HUES6 (cell line): ENCODE measurements at regions not wholly inside any gene's neighbourhood (a gene's known extent, or its start where the extent isn't known, plus 50 kb on each side); places are given as distances from the start of the nearest gene placed in this dataset.
"Not testable (repeated sequence)": the region's sequence is repeated elsewhere in the genome, so short reads cannot be mapped to it uniquely, and the experiment has no call there.

Source experiments
- H3K27ac ChIP-seq: 2 replicates; pipeline ENCODE4 v1.7.0; 2013; ENCODE audit warnings: low read depth, mild to moderate bottlenecking, low read length, inconsistent platforms
- H3K27me3 ChIP-seq: 2 replicates; pipeline ENCODE4 v1.6.1; 2013; ENCODE audit warnings: low read length; ENCODE audit not compliant: control insufficient read depth, insufficient read depth
- H3K36me3 ChIP-seq: 2 replicates; pipeline ENCODE4 v1.6.1; 2013; ENCODE audit warnings: low read length; ENCODE audit not compliant: control insufficient read depth, insufficient read depth
- H3K4me1 ChIP-seq: 2 replicates; pipeline ENCODE4 v1.6.1; 2013; ENCODE audit warnings: low read length; ENCODE audit not compliant: control insufficient read depth, insufficient read depth
- H3K4me3 ChIP-seq: 2 replicates; pipeline ENCODE4 v1.5.1; 2013; ENCODE audit warnings: low read depth, low read length
- H3K9ac ChIP-seq: one replicate; pipeline ENCODE4 v1.6.1; 2013; ENCODE audit warnings: mild to moderate bottlenecking, low read length
- H3K9me3 ChIP-seq: 2 replicates; pipeline ENCODE4 v1.6.1; 2013; ENCODE audit warnings: low read depth, low read length; ENCODE audit not compliant: control insufficient read depth, insufficient read depth

DNA sequence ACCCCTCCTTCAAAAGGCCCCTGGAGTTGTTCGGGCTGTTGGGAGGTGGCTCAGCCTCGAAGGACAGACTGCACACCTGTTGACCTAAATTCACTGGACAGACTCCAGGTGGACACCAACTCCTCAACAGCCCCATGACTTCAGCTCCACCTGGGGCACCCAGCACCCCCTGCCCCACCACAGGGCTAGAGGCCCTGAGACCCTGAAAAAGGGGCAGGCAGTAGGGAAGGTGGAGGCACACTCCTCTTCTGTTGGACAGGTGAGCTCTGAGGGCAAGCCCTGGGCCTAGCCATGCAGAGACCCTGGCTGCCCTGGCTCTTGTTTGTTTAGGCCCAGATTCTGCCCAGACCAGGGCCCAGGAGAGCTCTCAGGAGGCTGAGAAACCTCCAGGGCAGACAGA is 409.7 kb upstream of the CAMK1G start:
- H3K9me3 ChIP-seq = peaks cover 17% of the 10 kb centered on the region; the same call in 1 of the 2 replicates
- not testable (repeated sequence) for H3K9ac ChIP-seq, H3K4me3 ChIP-seq, H3K4me1 ChIP-seq, H3K27ac ChIP-seq, H3K27me3 ChIP-seq, H3K36me3 ChIP-seq

DNA sequence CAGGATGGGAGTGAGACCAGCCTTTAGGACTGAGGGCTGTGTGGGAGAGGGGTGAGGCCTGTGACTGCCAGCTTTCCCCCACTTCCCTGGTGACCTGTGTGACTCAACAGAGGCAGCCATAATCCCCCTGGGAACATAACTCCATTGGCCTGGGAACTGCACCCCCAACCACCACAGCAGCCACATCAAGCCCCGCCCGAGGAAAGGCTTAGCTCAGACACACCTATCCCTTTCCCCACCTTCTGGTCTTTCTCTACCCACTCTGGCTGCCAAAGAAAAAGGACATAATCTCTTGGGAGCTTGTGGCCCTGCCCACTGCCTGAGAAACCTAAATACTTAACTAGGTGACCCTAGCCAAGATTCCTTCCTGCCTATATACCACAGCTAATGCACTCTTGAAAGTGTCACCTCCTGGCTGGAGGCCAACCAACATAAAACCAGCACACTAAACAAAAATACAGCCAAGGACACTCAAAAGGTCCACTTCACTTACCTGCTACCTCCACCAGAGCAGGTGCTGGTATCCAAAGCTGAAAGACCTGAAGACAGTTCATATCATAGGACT is 406.6 kb upstream of the CAMK1G start:
- Histone ChIP-seq H3K9ac (no peak overlapping the region), H3K27me3 (no peaks in the 10 kb centered on the region), H3K27ac (no peak overlapping the region), H3K9me3 (peaks cover 20% of the 10 kb centered on the region; the same call in 1 of the 2 replicates), H3K4me1 (no peaks in the 10 kb centered on the region), H3K36me3 (no peaks in the 10 kb centered on the region), H3K4me3 (no peak overlapping the region)

DNA sequence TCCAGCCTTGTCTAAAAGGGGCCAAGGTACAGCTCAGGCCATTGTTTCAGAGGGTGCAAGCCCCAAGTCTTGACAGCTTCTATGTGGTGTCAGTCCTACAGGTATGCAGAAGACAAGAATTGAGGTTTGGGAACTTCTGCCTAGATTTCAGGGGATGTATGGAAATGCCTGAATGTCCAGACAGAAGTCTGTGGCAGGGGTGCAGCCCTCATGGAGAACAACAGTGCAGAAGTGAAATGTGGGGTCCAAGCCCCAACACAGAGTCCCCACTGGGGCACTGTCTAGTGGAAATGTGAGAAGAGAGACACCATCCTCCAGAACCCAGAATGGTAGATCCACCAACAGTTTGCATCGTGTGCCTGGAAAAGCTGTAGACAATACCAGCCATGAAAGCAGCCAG is 400.3 kb upstream of the CAMK1G start:
- Histone ChIP-seq H3K4me1 (no peaks in the 10 kb centered on the region), H3K36me3 (no peaks in the 10 kb centered on the region), H3K9me3 (peaks cover 28% of the 10 kb centered on the region), H3K27ac (no peak overlapping the region), H3K4me3 (no peak overlapping the region), H3K27me3 (no peaks in the 10 kb centered on the region), H3K9ac (no peak overlapping the region)

DNA sequence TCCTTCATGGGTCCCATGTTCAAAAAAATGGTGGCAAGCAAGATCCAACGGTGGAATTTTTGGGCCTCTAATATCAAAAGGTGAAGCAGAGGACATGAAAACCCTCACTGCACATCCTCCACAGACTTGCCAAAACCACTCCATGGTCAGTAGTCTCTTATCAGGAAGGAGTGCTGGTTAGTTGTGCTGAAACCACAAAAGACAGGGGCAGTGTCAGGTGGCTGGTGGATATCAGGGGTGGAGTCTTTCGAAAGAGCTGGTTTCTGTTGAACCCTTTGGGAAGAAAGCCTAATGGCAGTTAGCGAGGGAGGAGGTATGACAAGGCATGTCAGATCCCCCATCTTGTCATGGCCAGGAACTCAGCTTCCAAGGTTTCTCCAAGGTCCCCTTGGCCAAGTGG is 395.9 kb upstream of the CAMK1G start:
- Histone ChIP-seq H3K36me3 (no peaks in the 10 kb centered on the region), H3K27me3 (no peaks in the 10 kb centered on the region), H3K4me1 (peaks cover 12% of the 10 kb centered on the region), H3K9ac (no peak overlapping the region), H3K27ac (no peak overlapping the region), H3K4me3 (no peak overlapping the region), H3K9me3 (peaks cover 19% of the 10 kb centered on the region)

DNA sequence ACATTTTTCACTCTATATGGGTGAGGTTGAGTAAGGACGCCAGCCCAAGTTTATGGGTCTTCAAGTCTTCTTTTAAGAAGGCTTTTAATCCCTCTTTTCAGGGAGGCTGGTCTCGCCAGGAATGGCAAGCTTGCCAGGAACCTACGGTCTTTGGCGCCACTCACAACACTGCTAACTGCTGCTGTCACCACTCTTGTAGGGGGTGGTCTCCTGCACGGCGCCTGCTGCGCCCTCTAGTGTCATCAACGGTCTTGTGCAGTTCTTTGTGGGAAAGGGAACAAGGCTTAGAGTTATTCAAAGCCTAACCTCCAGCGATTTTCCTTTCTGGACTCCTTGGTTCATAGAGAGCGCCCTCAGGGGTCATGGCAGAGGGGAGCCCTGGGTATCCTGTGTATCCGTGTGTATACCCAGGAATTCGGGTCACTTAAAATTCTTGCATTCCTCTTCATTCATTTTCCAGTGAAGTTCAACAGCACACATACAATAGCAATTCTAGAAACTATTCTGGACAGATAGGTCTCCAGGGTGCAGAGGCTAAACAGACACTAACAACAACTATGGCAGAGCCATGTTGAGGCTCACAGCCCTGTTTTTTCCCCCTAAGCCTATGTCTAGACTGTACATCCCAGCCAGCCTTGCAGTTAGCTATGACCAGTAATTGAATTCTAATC is 392.8 kb upstream of the CAMK1G start:
- no peaks in the 10 kb centered on the region for H3K36me3 ChIP-seq
- no peak overlapping the region for H3K4me3 ChIP-seq
- no peak overlapping the region for H3K9ac ChIP-seq
- no peak overlapping the region for H3K27ac ChIP-seq
- H3K9me3 ChIP-seq = peaks cover 12% of the 10 kb centered on the region
- no peaks in the 10 kb centered on the region for H3K27me3 ChIP-seq
- H3K4me1 ChIP-seq = peaks cover 18% of the 10 kb centered on the region

DNA sequence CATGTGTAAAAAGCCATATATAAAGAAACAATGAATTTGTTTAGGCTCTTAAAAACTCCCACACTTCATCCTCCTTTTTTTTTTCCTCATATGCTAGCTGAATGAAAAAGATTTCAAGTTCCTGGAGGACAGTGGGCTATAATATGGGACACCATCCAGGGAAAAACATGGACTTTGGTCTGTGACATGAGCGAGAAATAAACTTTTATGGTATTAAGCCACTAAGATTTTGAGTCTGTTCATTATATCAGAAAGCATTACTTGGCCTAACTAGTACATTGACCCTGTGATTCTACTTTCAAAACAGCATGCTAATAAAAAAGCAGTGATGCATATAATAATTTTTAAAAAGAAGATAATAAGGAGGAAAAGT is 392.3 kb upstream of the CAMK1G start:
- Histone ChIP-seq H3K27me3 (no peaks in the 10 kb centered on the region), H3K27ac (no peak overlapping the region), H3K9ac (no peak overlapping the region), H3K4me1 (peaks cover 18% of the 10 kb centered on the region), H3K4me3 (no peak overlapping the region), H3K9me3 (peaks cover 17% of the 10 kb centered on the region), H3K36me3 (no peaks in the 10 kb centered on the region)

DNA sequence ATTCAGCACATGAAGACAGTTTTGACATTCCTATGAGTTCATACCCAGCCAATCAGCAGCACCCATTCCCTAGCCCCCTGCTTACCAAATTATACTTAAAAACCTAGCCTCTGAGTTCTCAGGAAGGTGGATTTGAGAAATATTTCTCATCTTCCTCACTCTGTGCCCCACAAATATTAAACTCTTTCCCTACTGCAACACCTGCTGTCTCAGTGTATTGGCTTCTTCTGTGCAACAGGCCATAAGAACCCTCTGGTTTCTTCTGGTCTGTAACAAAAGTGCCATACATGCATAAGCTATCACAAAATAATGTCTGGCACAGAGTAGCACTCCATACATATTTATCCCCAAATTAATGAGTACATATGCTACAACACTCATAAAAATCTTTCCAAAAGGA is 387.4 kb upstream of the CAMK1G start:
- Histone ChIP-seq H3K4me1 (peaks cover 39% of the 10 kb centered on the region), H3K36me3 (no peaks in the 10 kb centered on the region), H3K9me3 (peaks cover 22% of the 10 kb centered on the region), H3K9ac (no peak overlapping the region), H3K4me3 (no peak overlapping the region), H3K27ac (no peak overlapping the region), H3K27me3 (no peaks in the 10 kb centered on the region)

DNA sequence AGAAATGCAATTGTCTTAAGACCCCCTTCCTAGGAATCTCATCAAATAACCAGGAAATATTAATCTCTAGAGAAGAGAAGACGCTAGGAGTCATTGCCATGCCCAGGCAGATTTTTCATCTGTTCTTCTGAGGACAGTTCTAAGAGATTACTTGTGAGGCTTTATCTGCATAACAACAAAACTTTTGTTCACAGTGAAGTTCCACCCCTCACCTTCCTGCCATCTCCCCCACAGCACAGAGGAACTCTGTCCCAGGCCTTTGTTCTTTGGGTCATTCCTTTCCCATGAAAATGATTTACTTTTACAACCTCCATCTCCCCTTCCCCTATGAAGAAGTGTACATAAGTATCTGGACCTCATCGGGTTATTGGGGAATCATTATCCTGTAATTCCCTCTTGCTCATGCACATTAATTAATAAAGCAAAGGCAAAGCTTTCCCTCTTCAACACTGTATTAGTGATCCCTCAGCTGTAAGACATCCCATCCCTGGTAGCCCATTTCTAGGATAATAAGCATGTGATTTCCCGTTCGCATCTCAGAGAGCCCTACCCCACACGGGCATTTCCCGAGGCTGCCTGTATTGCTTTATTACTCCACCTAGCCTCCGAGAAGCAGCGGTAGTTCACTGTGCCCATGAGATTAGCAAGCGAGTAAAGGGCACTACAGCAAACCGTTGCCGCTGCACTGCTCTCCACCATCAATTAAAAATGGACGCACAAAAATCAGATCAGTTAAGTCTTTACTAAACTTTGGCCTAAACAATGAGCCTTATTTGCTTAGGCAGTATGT is 384.4 kb upstream of the CAMK1G start:
- Histone ChIP-seq H3K36me3 (no peaks in the 10 kb centered on the region), H3K4me3 (peak overlapping the region; percentile 26; the same call in 1 of the 2 replicates), H3K9ac (peak overlapping the region; percentile 60), H3K4me1 (peaks cover 39% of the 10 kb centered on the region), H3K27me3 (no peaks in the 10 kb centered on the region), H3K27ac (peak overlapping the region; percentile 54; the same call in 1 of the 2 replicates), H3K9me3 (peaks cover 21% of the 10 kb centered on the region)

DNA sequence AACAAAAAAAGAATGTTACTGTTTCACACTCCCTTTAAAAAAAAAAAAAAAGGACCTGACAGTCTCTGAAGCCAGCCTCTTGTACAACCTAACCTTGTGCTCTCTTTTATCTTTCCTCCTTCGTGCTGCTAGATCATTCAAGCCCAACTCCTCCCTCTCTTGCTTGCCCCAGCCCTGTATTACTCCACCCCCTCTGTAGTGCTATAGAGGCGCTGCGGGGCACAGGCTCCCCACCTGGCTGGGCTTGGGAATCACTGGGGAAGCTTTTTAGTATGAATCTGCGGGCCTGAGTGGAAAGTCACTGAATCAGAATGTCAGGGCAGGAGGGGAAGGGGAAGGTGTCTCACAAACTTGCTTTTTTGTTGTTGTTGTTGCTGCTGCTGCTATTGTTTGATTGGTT is 383.7 kb upstream of the CAMK1G start:
- peaks cover 39% of the 10 kb centered on the region for H3K4me1 ChIP-seq
- H3K27ac ChIP-seq = peak overlapping the region; percentile 54; the same call in 1 of the 2 replicates
- peaks cover 19% of the 10 kb centered on the region for H3K9me3 ChIP-seq
- no peak overlapping the region; the same call in 1 of the 2 replicates for H3K4me3 ChIP-seq
- H3K36me3 ChIP-seq = no peaks in the 10 kb centered on the region
- H3K27me3 ChIP-seq = no peaks in the 10 kb centered on the region
- peak overlapping the region; percentile 60 for H3K9ac ChIP-seq

DNA sequence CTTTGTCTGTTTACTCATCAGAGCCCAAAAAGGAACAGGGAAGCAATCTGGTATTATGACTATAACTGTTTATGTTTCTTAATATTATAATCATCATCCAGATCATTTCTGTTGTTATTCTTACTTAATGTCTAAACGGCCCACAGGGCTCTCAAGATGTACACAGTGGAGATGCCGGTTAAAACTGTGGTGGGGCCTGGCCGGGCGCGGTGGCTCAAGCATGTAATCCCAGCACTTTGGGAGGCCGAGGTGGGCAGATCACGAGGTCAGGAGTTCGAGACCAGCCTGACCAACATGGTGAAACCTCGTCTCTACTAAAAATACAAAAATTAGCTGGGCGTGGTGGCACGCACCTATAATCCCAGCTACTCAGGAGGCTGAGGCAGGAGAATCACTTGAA is 381.2 kb upstream of the CAMK1G start:
- H3K9me3 ChIP-seq, H3K27me3 ChIP-seq, H3K9ac ChIP-seq, H3K36me3 ChIP-seq, H3K4me3 ChIP-seq, H3K27ac ChIP-seq: not testable (repeated sequence)
- peaks cover 43% of the 10 kb centered on the region for H3K4me1 ChIP-seq

DNA sequence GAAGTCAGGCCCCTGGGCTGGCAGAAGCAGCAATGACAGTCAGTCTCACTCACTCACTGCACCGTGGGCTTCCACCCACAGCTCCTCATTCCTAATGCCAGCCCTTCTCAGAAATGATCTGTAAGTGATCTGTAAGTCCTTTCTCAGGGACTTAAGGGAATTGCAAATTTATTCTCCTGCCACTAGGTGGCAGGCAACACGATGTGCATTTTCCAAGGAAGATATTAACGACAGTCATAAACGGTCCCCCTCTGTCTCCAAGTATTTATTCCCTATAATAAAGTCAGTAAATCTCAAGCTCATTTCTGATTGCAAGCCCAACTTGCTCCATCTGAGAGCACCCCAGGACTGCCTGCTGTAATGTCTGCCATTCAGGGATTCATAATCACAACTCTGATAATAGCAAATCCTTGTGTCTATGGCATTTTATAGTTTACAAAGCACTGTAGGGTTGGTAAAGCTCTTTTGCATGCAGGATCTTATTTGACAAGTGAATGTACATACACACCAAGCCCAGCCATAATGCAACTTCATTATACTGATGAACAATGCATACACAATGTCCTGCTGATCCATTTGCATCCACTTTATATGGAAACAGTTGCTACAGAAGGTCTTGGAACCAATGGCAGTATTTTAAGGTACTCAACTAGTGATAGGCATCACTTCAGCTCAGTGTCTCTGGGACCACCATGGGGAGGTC is 380.5 kb upstream of the CAMK1G start:
- Histone ChIP-seq H3K27ac (no peak overlapping the region), H3K36me3 (no peaks in the 10 kb centered on the region), H3K4me3 (no peak overlapping the region), H3K4me1 (peaks cover 45% of the 10 kb centered on the region), H3K9ac (no peak overlapping the region), H3K9me3 (no peaks in the 10 kb centered on the region), H3K27me3 (peaks cover 3% of the 10 kb centered on the region)
